KOPT-K1 (cell line): ENCODE measurements at regions not wholly inside any gene's neighbourhood (a gene's known extent, or its start where the extent isn't known, plus 50 kb on each side); places are given as distances from the start of the nearest gene placed in this dataset.

ENCODE experiments used
- H3K27ac ChIP-seq: fragments of 200-600 bp; sonication (generic); 2 replicates; pipeline ENCODE4 v1.5.1; 2016; ENCODE audit warnings: antibody characterized with exemption, mild to moderate bottlenecking, low read depth, low read length; ENCODE audit not compliant: poor library complexity, severe bottlenecking
- H3K36me3 ChIP-seq: fragments of 200-600 bp; sonication (generic); 2 replicates; pipeline ENCODE4 v1.5.1; 2017; ENCODE audit warnings: antibody characterized with exemption, mild to moderate bottlenecking, low read length, moderate library complexity; ENCODE audit not compliant: insufficient read depth
- H3K9me3 ChIP-seq: fragments of 200-600 bp; sonication (generic); 2 replicates; pipeline ENCODE4 v1.5.1; 2017; ENCODE audit warnings: antibody characterized with exemption, low read length, mild to moderate bottlenecking; ENCODE audit not compliant: insufficient read depth, poor library complexity, severe bottlenecking

- Histone ChIP-seq H3K36me3 (no peaks in the 10 kb centered on the region), H3K27ac (no peak overlapping the region)
These were observed 68.1 kb upstream of the GRAMD2B start for GRCh38 chr5:126354858-126355731.

GRCh38 chr5:126355940-126356339 lies 67.3 kb upstream of the GRAMD2B start:
- H3K27ac ChIP-seq, result no peak overlapping the region
- H3K36me3 ChIP-seq, result no peaks in the 10 kb centered on the region
- no peaks in the 10 kb centered on the region for H3K9me3 ChIP-seq

More at GRCh38 chr5:126354858-126355731, 68.1 kb upstream of the GRAMD2B start:
- no peaks in the 10 kb centered on the region for H3K9me3 ChIP-seq

- Histone ChIP-seq H3K27ac (no peak overlapping the region), H3K36me3 (no peaks in the 10 kb centered on the region), H3K9me3 (no peaks in the 10 kb centered on the region)
These were observed 65.4 kb upstream of the GRAMD2B start for GRCh38 chr5:126357585-126358342.

GRCh38 chr5:126358525-126358924 lies 64.7 kb upstream of the GRAMD2B start:
- H3K27ac ChIP-seq, result no peak overlapping the region
- no peaks in the 10 kb centered on the region for H3K36me3 ChIP-seq

GRCh38 chr5:126359884-126360283 lies 63.3 kb upstream of the GRAMD2B start:
- H3K27ac ChIP-seq, result no peak overlapping the region
- no peaks in the 10 kb centered on the region for H3K36me3 ChIP-seq
- H3K9me3 ChIP-seq, result no peaks in the 10 kb centered on the region

More at GRCh38 chr5:126358525-126358924, 64.7 kb upstream of the GRAMD2B start:
- no peaks in the 10 kb centered on the region for H3K9me3 ChIP-seq

- Histone ChIP-seq H3K9me3 (no peaks in the 10 kb centered on the region), H3K27ac (no peak overlapping the region), H3K36me3 (no peaks in the 10 kb centered on the region)
These were observed 62.7 kb upstream of the GRAMD2B start for GRCh38 chr5:126360467-126360866.

GRCh38 chr5:126363658-126364057 lies 59.6 kb upstream of the GRAMD2B start:
- Histone ChIP-seq H3K9me3 (no peaks in the 10 kb centered on the region), H3K27ac (no peak overlapping the region), H3K36me3 (no peaks in the 10 kb centered on the region)

- H3K9me3 ChIP-seq, result no peaks in the 10 kb centered on the region
- no peak overlapping the region for H3K27ac ChIP-seq
- H3K36me3 ChIP-seq, result no peaks in the 10 kb centered on the region
These were observed 58.9 kb upstream of the GRAMD2B start for GRCh38 chr5:126364206-126364902.

GRCh38 chr5:126365446-126366198 lies 57.6 kb upstream of the GRAMD2B start:
- H3K27ac ChIP-seq, result no peak overlapping the region
- H3K9me3 ChIP-seq, result no peaks in the 10 kb centered on the region
- no peaks in the 10 kb centered on the region for H3K36me3 ChIP-seq

GRCh38 chr5:126366199-126366560 lies 57.0 kb upstream of the GRAMD2B start:
- Histone ChIP-seq H3K9me3 (no peaks in the 10 kb centered on the region), H3K36me3 (no peaks in the 10 kb centered on the region), H3K27ac (no peak overlapping the region)

GRCh38 chr5:126368239-126368812 lies 54.9 kb upstream of the GRAMD2B start:
- Histone ChIP-seq H3K9me3 (no peaks in the 10 kb centered on the region), H3K27ac (no peak overlapping the region), H3K36me3 (no peaks in the 10 kb centered on the region)

- Histone ChIP-seq H3K36me3 (no peaks in the 10 kb centered on the region), H3K9me3 (no peaks in the 10 kb centered on the region), H3K27ac (no peak overlapping the region)
These were observed 54.1 kb upstream of the GRAMD2B start for GRCh38 chr5:126369083-126369482.

GRCh38 chr5:126369995-126370731 lies 53.0 kb upstream of the GRAMD2B start:
- H3K27ac ChIP-seq, result no peak overlapping the region

More at GRCh38 chr5:126369995-126370731, 53.0 kb upstream of the GRAMD2B start:
- Histone ChIP-seq H3K9me3 (no peaks in the 10 kb centered on the region), H3K36me3 (no peaks in the 10 kb centered on the region)
